HG03571 (cell line): ENCODE measurements at regions not wholly inside any gene's neighbourhood (a gene's known extent, or its start where the extent isn't known, plus 50 kb on each side); places are given as distances from the start of the nearest gene placed in this dataset.
A peak's percentile ranks its signal among the peaks of the same experiment; 100 is the strongest.
"Not testable (repeated sequence)": the region's sequence is repeated elsewhere in the genome, so short reads cannot be mapped to it uniquely, and the experiment has no call there.

Source experiments
- ATAC-seq: cut with Tn5 transposase; IDR thresholded peaks from one replicate; pipeline ENCODE4 v1.9.1; 2021; ENCODE audit not compliant: unreplicated experiment

GRCh38 chr7:146057958-146058357 is 58.6 kb upstream of the CNTNAP2 start:
- no peak for ATAC-seq

- ATAC-seq: no peak
Observed at GRCh38 chr7:146054909-146055308, 61.7 kb upstream of the CNTNAP2 start.

- no peak for ATAC-seq
Observed at GRCh38 chr7:146053492-146053891, 63.1 kb upstream of the CNTNAP2 start.

GRCh38 chr7:146043310-146043709 is 73.3 kb upstream of the CNTNAP2 start:
- ATAC-seq: not testable (repeated sequence)

- no peak for ATAC-seq
Observed at GRCh38 chr7:146028251-146028750, 88.3 kb upstream of the CNTNAP2 start.

GRCh38 chr7:146027243-146027642 is 89.4 kb upstream of the CNTNAP2 start:
- ATAC-seq: no peak

GRCh38 chr7:146022776-146023175 is 93.8 kb upstream of the CNTNAP2 start:
- no peak for ATAC-seq

- not testable (repeated sequence) for ATAC-seq
Observed at GRCh38 chr7:146019041-146020004, 97.3 kb upstream of the CNTNAP2 start.

GRCh38 chr7:146017366-146017765 is 99.2 kb upstream of the CNTNAP2 start:
- ATAC-seq: not testable (repeated sequence)

- not testable (repeated sequence) for ATAC-seq
Observed at GRCh38 chr7:146014154-146014553, 102.4 kb upstream of the CNTNAP2 start.

- ATAC-seq: no peak
Observed at GRCh38 chr7:146008293-146008692, 108.3 kb upstream of the CNTNAP2 start.

GRCh38 chr7:146004805-146005204 is 111.8 kb upstream of the CNTNAP2 start:
- ATAC-seq: no peak

- ATAC-seq: peak; percentile 64
Observed at GRCh38 chr7:146002431-146003078, 114.0 kb upstream of the CNTNAP2 start.

GRCh38 chr7:146002008-146002407 is 114.6 kb upstream of the CNTNAP2 start:
- ATAC-seq: no peak

GRCh38 chr7:146000882-146001281 is 115.7 kb upstream of the CNTNAP2 start:
- no peak for ATAC-seq

- ATAC-seq: no peak
Observed at GRCh38 chr7:145989469-145989868, 127.1 kb upstream of the CNTNAP2 start.

GRCh38 chr7:145986248-145986874 is 130.2 kb upstream of the CNTNAP2 start:
- ATAC-seq: no peak

GRCh38 chr7:145978769-145979168 is 137.8 kb upstream of the CNTNAP2 start:
- ATAC-seq: no peak

- ATAC-seq: no peak
Observed at GRCh38 chr7:145959981-145960380, 156.6 kb upstream of the CNTNAP2 start.

- no peak for ATAC-seq
Observed at GRCh38 chr7:145957160-145957890, 159.3 kb upstream of the CNTNAP2 start.

GRCh38 chr7:145951566-145951965 is 165.0 kb upstream of the CNTNAP2 start:
- ATAC-seq: no peak
